ENCODE measurements at regions not wholly inside any gene's neighbourhood (a gene's known extent, or its start where the extent isn't known, plus 50 kb on each side); places are given as distances from the start of the nearest gene placed in this dataset.

DNA sequence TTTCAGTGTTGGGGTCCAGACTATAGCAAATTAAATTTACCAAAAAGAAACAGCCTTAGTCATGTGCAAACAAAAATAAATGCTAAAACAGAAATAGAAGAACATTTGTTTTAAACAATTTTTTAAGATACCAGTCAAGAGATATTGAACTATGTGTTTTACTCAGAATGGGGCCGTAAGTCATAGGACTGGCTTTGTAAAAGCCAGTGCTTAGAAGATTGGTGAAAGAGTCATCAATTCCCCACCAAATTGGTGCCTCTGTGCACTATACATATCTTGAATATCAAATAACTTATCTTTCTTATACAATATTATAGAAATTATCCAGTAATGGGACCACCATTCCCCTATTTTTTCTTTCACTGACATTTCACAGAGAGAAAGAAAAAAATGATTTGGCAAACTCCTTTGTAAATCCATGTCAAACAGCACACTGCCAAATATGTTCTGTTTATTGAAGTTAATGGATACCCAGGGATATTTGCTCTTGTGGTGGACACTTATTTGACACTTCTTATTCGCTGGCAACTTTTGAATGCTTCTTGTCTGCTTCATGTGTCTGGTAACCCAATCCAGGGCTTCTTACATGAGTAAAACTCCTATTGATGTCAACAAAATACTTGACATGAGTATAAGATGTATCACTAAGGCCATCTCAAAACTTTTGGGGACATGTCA is 145.7 kb upstream of the PKN2 start:
- H3K9me3 ChIP-seq, result no peaks in the 10 kb centered on the region
- TF ChIP-seq, protein P1, sequence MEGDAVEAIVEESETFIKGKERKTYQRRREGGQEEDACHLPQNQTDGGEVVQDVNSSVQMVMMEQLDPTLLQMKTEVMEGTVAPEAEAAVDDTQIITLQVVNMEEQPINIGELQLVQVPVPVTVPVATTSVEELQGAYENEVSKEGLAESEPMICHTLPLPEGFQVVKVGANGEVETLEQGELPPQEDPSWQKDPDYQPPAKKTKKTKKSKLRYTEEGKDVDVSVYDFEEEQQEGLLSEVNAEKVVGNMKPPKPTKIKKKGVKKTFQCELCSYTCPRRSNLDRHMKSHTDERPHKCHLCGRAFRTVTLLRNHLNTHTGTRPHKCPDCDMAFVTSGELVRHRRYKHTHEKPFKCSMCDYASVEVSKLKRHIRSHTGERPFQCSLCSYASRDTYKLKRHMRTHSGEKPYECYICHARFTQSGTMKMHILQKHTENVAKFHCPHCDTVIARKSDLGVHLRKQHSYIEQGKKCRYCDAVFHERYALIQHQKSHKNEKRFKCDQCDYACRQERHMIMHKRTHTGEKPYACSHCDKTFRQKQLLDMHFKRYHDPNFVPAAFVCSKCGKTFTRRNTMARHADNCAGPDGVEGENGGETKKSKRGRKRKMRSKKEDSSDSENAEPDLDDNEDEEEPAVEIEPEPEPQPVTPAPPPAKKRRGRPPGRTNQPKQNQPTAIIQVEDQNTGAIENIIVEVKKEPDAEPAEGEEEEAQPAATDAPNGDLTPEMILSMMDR (IDR thresholded peaks at IDR 0.05 in 4 of 5, conservative IDR thresholded peaks at IDR 0.05 in 1 of 5), result no peak
- no peak for TF ChIP-seq POLR2A (IDR thresholded peaks at IDR 0.05)
- no peaks in the 10 kb centered on the region for H3K4me1 ChIP-seq
- no peaks in the 10 kb centered on the region for H3K36me3 ChIP-seq
- intact Hi-C loops (cut with DNase I; ENCODE audit: low total_unique reads) (no loop called here), in situ Hi-C loops (cut with MboI; ENCODE audit: low sequenced_read_pairs in 4 of 4) (no loop called here)
- no peak overlapping the region for H3K4me3 ChIP-seq
- no peaks in the 10 kb centered on the region for H3K27me3 ChIP-seq
- ATAC-seq (no peak), DNase-seq (no peak)
- no peak overlapping the region for H3K27ac ChIP-seq

DNA sequence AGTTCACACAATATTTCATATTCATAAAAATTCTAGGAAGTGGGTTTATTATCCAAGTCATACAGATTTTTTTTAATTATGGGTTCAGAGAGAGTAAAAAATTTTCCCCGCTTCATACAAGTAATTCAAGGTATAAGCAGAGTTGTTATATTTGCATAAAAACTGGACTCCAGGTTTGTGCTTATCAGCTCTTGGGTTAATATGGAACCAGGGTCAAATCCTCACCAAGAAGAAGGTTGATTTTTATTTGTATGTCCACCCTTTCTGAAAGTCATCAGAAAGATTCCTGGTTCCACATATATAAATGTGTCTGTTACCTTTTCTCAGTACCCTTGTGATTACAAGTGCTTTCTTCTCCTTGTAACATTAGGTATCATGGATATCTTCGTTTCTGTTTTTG is 143.8 kb upstream of the PKN2 start:
- Histone ChIP-seq H3K4me3 (no peak overlapping the region), H3K9me3 (no peaks in the 10 kb centered on the region), H3K27ac (no peak overlapping the region), H3K4me1 (no peaks in the 10 kb centered on the region), H3K27me3 (no peaks in the 10 kb centered on the region), H3K36me3 (no peaks in the 10 kb centered on the region)
- no peak for DNase-seq
- intact Hi-C loops (cut with DNase I; ENCODE audit: low total_unique reads) (no loop called here), in situ Hi-C loops (cut with MboI; ENCODE audit: low sequenced_read_pairs in 4 of 4) (no loop called here)
- TF ChIP-seq, protein P1 (IDR thresholded peaks at IDR 0.05 in 4 of 5, conservative IDR thresholded peaks at IDR 0.05 in 1 of 5), result no peak
- no peak for TF ChIP-seq POLR2A (IDR thresholded peaks at IDR 0.05)
- no peak for ATAC-seq

DNA sequence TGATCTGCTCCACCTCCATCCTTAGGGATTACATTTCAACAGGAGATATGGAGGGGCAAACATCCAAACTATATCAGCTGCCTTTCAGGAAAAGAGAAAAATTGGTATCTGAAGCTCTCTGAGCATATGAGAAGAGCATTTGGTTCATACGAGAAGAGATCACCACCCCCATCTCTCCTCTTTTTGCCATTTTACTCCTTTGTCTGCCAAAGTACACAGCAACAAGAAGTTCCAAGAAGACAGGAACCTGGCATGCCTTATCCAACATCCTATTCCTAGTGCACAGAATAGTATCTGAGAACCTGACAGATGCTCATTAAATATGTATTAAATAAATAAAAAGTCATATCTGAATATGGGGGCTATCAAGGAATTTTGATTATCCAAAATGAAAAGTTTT is 142.5 kb upstream of the PKN2 start:
- DNase-seq, result no peak
- Histone ChIP-seq H3K9me3 (no peaks in the 10 kb centered on the region), H3K27ac (no peak overlapping the region), H3K36me3 (no peaks in the 10 kb centered on the region), H3K4me1 (no peaks in the 10 kb centered on the region), H3K27me3 (no peaks in the 10 kb centered on the region), H3K4me3 (no peak overlapping the region)
- in situ Hi-C loops (cut with MboI; ENCODE audit: low sequenced_read_pairs in 4 of 4) (no loop called here), intact Hi-C loops (cut with DNase I; ENCODE audit: low total_unique reads) (no loop called here)
- ATAC-seq, result no peak
- no peak for TF ChIP-seq POLR2A (IDR thresholded peaks at IDR 0.05)
- TF ChIP-seq, protein P1 (IDR thresholded peaks at IDR 0.05 in 4 of 5, conservative IDR thresholded peaks at IDR 0.05 in 1 of 5), result no peak

DNA sequence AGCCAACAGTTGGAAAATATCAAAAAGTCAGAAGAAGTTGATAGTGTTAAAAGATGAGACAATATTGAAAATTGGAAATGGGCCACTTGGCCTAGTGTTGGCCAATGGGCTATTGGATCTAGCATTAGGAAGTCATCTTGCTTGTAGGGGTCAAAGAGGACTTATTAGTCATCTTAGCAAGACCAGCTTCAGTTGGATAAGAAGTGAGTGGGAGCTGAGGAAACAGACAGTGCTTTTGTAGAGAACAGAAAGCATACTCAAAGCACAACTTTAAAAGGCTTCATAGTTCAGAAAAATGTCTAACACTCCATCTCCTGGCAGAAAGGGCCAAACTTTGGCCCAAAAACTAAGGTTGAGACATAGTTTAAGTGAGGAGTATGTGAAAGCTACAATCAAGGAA is 139.9 kb upstream of the PKN2 start:
- Histone ChIP-seq H3K36me3 (no peaks in the 10 kb centered on the region), H3K27me3 (no peaks in the 10 kb centered on the region), H3K4me1 (no peaks in the 10 kb centered on the region), H3K4me3 (no peak overlapping the region), H3K27ac (no peak overlapping the region), H3K9me3 (no peaks in the 10 kb centered on the region)
- intact Hi-C loops (cut with DNase I; ENCODE audit: low total_unique reads), result no loop called here
- ATAC-seq (no peak), DNase-seq (no peak)
- in situ Hi-C loops (cut with MboI; ENCODE audit: low sequenced_read_pairs in 4 of 4), result no loop called here
- TF ChIP-seq POLR2A (IDR thresholded peaks at IDR 0.05), result no peak
- TF ChIP-seq, protein P1 (IDR thresholded peaks at IDR 0.05 in 4 of 5, conservative IDR thresholded peaks at IDR 0.05 in 1 of 5), result no peak

DNA sequence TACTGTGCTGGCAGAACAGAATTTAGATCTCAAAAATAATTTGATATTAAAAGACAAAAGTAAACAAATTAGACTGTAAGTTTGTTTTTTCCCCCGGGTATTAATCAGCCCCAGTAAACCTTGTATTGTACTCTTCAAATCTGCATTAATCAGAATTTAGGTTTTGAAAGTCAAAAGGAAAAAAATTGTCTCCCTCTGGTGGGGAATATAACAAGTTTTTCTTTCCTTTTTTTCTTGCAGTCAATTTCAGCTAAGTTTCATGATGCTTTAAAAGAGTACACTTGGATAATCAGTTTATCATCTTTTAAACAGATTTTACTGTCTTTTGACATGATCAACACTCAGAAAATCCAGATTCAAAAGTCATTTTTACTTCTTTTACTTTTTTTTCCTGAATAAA is 134.5 kb upstream of the PKN2 start:
- TF ChIP-seq, protein P1 (IDR thresholded peaks at IDR 0.05 in 4 of 5, conservative IDR thresholded peaks at IDR 0.05 in 1 of 5), result no peak
- no peak for TF ChIP-seq POLR2A (IDR thresholded peaks at IDR 0.05)
- Histone ChIP-seq H3K36me3 (no peaks in the 10 kb centered on the region), H3K9me3 (no peaks in the 10 kb centered on the region), H3K4me1 (no peaks in the 10 kb centered on the region), H3K4me3 (no peak overlapping the region), H3K27ac (no peak overlapping the region), H3K27me3 (no peaks in the 10 kb centered on the region)
- intact Hi-C loops (cut with DNase I; ENCODE audit: low total_unique reads), result no loop called here
- ATAC-seq, result no peak
- DNase-seq, result no peak
- in situ Hi-C loops (cut with MboI; ENCODE audit: low sequenced_read_pairs in 4 of 4), result no loop called here

Measured in gastrocnemius medialis (tissue), 4 donors.